ENCODE measurements at regions not wholly inside any gene's neighbourhood (a gene's known extent, or its start where the extent isn't known, plus 50 kb on each side); places are given as distances from the start of the nearest gene placed in this dataset.

GRCh38 chr5:125725691-125726090 lies 697.5 kb upstream of the GRAMD2B start:
- BruUV-seq (replicated peaks): no TSS peak
- no peak overlapping the region for H3K4me3 ChIP-seq (replicated peaks in 1 of 3; ENCODE audit: insufficient read depth in 1 of 3, low read depth in 1 of 3, low read length in 3 of 3)
- intact Hi-C loops (cut with micrococcal nuclease) (no loop called here), dilution Hi-C loops (cut with MboI; ENCODE audit: extremely low pct_ligation_motif_present, low sequenced_read_pairs) (no loop called here)
- ChIA-PET CTCF (no interaction called here), POLR2A (no interaction called here)
- FAIRE-seq (no peak), DNase-seq (ENCODE audit: low read depth, low spot score) (no peak)
- H3K4me1 ChIP-seq (ENCODE audit: control insufficient read depth, extremely low read depth, insufficient read depth, low read length): no peaks in the 10 kb centered on the region
- H3K79me2 ChIP-seq (ENCODE audit: control insufficient read depth, insufficient read depth, low read length): no peaks in the 10 kb centered on the region
- no peak overlapping the region for H3K4me2 ChIP-seq (ENCODE audit: insufficient read depth, low read length)
- no peaks in the 10 kb centered on the region for H3K9me3 ChIP-seq (replicated peaks; ENCODE audit: control insufficient read depth, insufficient read depth, low read length)
- H3K27ac ChIP-seq (ENCODE audit: insufficient read depth, low read depth, low read length): no peak overlapping the region
- TF ChIP-seq MYC (IDR thresholded peaks at IDR 0.05; ENCODE audit: low read depth, low read length) (no peak), JUN (IDR thresholded peaks at IDR 0.05; ENCODE audit: borderline replicate concordance, insufficient read depth, insufficient read length, low read depth) (no peak), POLR2A (IDR thresholded peaks at IDR 0.05; ENCODE audit: low read depth, low read length) (no peak), EZH2 (IDR thresholded peaks at IDR 0.05; ENCODE audit: borderline replicate concordance, low read depth, low read length, severe bottlenecking) (no peak), FOS (IDR thresholded peaks at IDR 0.05; ENCODE audit: borderline replicate concordance, insufficient read depth, low read length) (no peak), GATA2 (IDR thresholded peaks at IDR 0.05; ENCODE audit: insufficient read depth, insufficient read length, low read depth, low read length) (no peak)
- TF ChIP-seq, protein P1, sequence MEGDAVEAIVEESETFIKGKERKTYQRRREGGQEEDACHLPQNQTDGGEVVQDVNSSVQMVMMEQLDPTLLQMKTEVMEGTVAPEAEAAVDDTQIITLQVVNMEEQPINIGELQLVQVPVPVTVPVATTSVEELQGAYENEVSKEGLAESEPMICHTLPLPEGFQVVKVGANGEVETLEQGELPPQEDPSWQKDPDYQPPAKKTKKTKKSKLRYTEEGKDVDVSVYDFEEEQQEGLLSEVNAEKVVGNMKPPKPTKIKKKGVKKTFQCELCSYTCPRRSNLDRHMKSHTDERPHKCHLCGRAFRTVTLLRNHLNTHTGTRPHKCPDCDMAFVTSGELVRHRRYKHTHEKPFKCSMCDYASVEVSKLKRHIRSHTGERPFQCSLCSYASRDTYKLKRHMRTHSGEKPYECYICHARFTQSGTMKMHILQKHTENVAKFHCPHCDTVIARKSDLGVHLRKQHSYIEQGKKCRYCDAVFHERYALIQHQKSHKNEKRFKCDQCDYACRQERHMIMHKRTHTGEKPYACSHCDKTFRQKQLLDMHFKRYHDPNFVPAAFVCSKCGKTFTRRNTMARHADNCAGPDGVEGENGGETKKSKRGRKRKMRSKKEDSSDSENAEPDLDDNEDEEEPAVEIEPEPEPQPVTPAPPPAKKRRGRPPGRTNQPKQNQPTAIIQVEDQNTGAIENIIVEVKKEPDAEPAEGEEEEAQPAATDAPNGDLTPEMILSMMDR (IDR thresholded peaks at IDR 0.05; ENCODE audit: extremely low read depth in 1 of 2, insufficient read depth in 1 of 2, low read depth in 1 of 2, low read length in 2 of 2): no peak
- no peaks in the 10 kb centered on the region for H3K27me3 ChIP-seq (ENCODE audit: control insufficient read depth in 2 of 2, insufficient read depth in 2 of 2, low read length in 2 of 2)
- H3K9ac ChIP-seq (replicated peaks; ENCODE audit: extremely low read depth, insufficient read depth, low read length): no peak overlapping the region
- no peaks in the 10 kb centered on the region for H3K9me1 ChIP-seq (replicated peaks; ENCODE audit: control insufficient read depth, extremely low read depth, insufficient read depth, low read length)
- H3K36me3 ChIP-seq (ENCODE audit: control insufficient read depth in 2 of 2, extremely low read depth in 1 of 2, insufficient read depth in 2 of 2, low read length in 2 of 2): no peaks in the 10 kb centered on the region
- H4K20me1 ChIP-seq (replicated peaks; ENCODE audit: control insufficient read depth, extremely low read depth, insufficient read depth, low read length): no peaks in the 10 kb centered on the region
- H2AFZ ChIP-seq (ENCODE audit: low read depth, low read length): no peak overlapping the region

GRCh38 chr5:125743939-125744338 lies 679.3 kb upstream of the GRAMD2B start:
- Histone ChIP-seq H3K27ac (ENCODE audit: insufficient read depth, low read depth, low read length) (no peak overlapping the region), H3K9ac (replicated peaks; ENCODE audit: extremely low read depth, insufficient read depth, low read length) (no peak overlapping the region), H3K4me3 (replicated peaks in 1 of 3; ENCODE audit: insufficient read depth in 1 of 3, low read depth in 1 of 3, low read length in 3 of 3) (no peak overlapping the region), H3K36me3 (ENCODE audit: control insufficient read depth in 2 of 2, extremely low read depth in 1 of 2, insufficient read depth in 2 of 2, low read length in 2 of 2) (no peaks in the 10 kb centered on the region), H3K27me3 (ENCODE audit: control insufficient read depth in 2 of 2, insufficient read depth in 2 of 2, low read length in 2 of 2) (no peaks in the 10 kb centered on the region), H3K4me1 (ENCODE audit: control insufficient read depth, extremely low read depth, insufficient read depth, low read length) (no peaks in the 10 kb centered on the region), H3K79me2 (ENCODE audit: control insufficient read depth, insufficient read depth, low read length) (no peaks in the 10 kb centered on the region), H3K4me2 (ENCODE audit: insufficient read depth, low read length) (no peak overlapping the region), H2AFZ (ENCODE audit: low read depth, low read length) (no peak overlapping the region), H3K9me1 (replicated peaks; ENCODE audit: control insufficient read depth, extremely low read depth, insufficient read depth, low read length) (no peaks in the 10 kb centered on the region), H4K20me1 (replicated peaks; ENCODE audit: control insufficient read depth, extremely low read depth, insufficient read depth, low read length) (no peaks in the 10 kb centered on the region), H3K9me3 (replicated peaks; ENCODE audit: control insufficient read depth, insufficient read depth, low read length) (no peaks in the 10 kb centered on the region)
- TF ChIP-seq, protein P1 (IDR thresholded peaks at IDR 0.05; ENCODE audit: extremely low read depth in 1 of 2, insufficient read depth in 1 of 2, low read depth in 1 of 2, low read length in 2 of 2): no peak
- TF ChIP-seq MYC (IDR thresholded peaks at IDR 0.05; ENCODE audit: low read depth, low read length) (no peak), POLR2AphosphoS5 (IDR thresholded peaks at IDR 0.05; ENCODE audit: insufficient read depth, low read depth, low read length) (no peak), EZH2 (IDR thresholded peaks at IDR 0.05; ENCODE audit: borderline replicate concordance, low read depth, low read length, severe bottlenecking) (no peak), MAX (IDR thresholded peaks at IDR 0.05; ENCODE audit: insufficient read depth, insufficient read length) (no peak), FOS (IDR thresholded peaks at IDR 0.05; ENCODE audit: borderline replicate concordance, insufficient read depth, low read length) (no peak), POLR2A (IDR thresholded peaks at IDR 0.05; ENCODE audit: low read depth, low read length) (no peak), GATA2 (IDR thresholded peaks at IDR 0.05; ENCODE audit: insufficient read depth, insufficient read length, low read depth, low read length) (no peak), JUN (IDR thresholded peaks at IDR 0.05; ENCODE audit: borderline replicate concordance, insufficient read depth, insufficient read length, low read depth) (no peak)
- ChIA-PET POLR2A (no interaction called here), CTCF (no interaction called here)
- BruUV-seq (replicated peaks): no TSS peak
- intact Hi-C loops (cut with micrococcal nuclease) (no loop called here), dilution Hi-C loops (cut with MboI; ENCODE audit: extremely low pct_ligation_motif_present, low sequenced_read_pairs) (no loop called here)
- FAIRE-seq (no peak), DNase-seq (ENCODE audit: low read depth, low spot score) (no peak)

Data from endothelial cell of umbilical vein (primary cell).